Activated CD4-positive, alpha-beta T cell treated with anti-CD3 and anti-CD28 coated beads, Interleukin-2, Interleukin-4, amounts not matched to agents 100 ng/mL and 50 ng/mL, durations not matched to agents 16 hours and 8 hours (primary cell): ENCODE measurements at regions not wholly inside any gene's neighbourhood (a gene's known extent, or its start where the extent isn't known, plus 50 kb on each side); places are given as distances from the start of the nearest gene placed in this dataset.
"Not testable (repeated sequence)": the region's sequence is repeated elsewhere in the genome, so short reads cannot be mapped to it uniquely, and the experiment has no call there.

Source experiments
- DNase-seq: peaks from one replicate; pipeline ENCODE4 v3.0.0-alpha.2; 2020; ENCODE audit warnings: low spot score

GRCh38 chr20:6311097-6311496 lies 188.3 kb upstream of the FERMT1 start:
- DNase-seq = no peak

GRCh38 chr20:6305536-6305935 lies 182.7 kb upstream of the FERMT1 start:
- no peak for DNase-seq

- DNase-seq = no peak
Measured at GRCh38 chr20:6302041-6302440, 179.2 kb upstream of the FERMT1 start.

- DNase-seq = no peak
Measured at GRCh38 chr20:6299456-6299855, 176.6 kb upstream of the FERMT1 start.

- no peak for DNase-seq
Measured at GRCh38 chr20:6298049-6298448, 175.2 kb upstream of the FERMT1 start.

- no peak for DNase-seq
Measured at GRCh38 chr20:6295867-6296256, 173.0 kb upstream of the FERMT1 start.

GRCh38 chr20:6295127-6295866 lies 172.5 kb upstream of the FERMT1 start:
- DNase-seq = no peak

- DNase-seq = no peak
Measured at GRCh38 chr20:6287471-6287870, 164.6 kb upstream of the FERMT1 start.

- no peak for DNase-seq
Measured at GRCh38 chr20:6282642-6283041, 159.8 kb upstream of the FERMT1 start.

GRCh38 chr20:6277661-6278240 lies 154.9 kb upstream of the FERMT1 start:
- DNase-seq = no peak

- not testable (repeated sequence) for DNase-seq
Measured at GRCh38 chr20:6270404-6270803, 147.6 kb upstream of the FERMT1 start.

- no peak for DNase-seq
Measured at GRCh38 chr20:6269168-6269873, 146.5 kb upstream of the FERMT1 start.

GRCh38 chr20:6265204-6265904 lies 142.5 kb upstream of the FERMT1 start:
- no peak for DNase-seq

- DNase-seq = no peak
Measured at GRCh38 chr20:6253396-6253795, 130.6 kb upstream of the FERMT1 start.

GRCh38 chr20:6245436-6245835 lies 122.6 kb upstream of the FERMT1 start:
- no peak for DNase-seq

GRCh38 chr20:6241591-6241990 lies 118.8 kb upstream of the FERMT1 start:
- DNase-seq = no peak

- DNase-seq = no peak
Measured at GRCh38 chr20:6240059-6240458, 117.2 kb upstream of the FERMT1 start.

- no peak for DNase-seq
Measured at GRCh38 chr20:6238421-6238820, 115.6 kb upstream of the FERMT1 start.

GRCh38 chr20:6235510-6235909 lies 112.7 kb upstream of the FERMT1 start:
- DNase-seq = no peak

- no peak for DNase-seq
Measured at GRCh38 chr20:6232436-6232835, 109.6 kb upstream of the FERMT1 start.

GRCh38 chr20:6231556-6231955 lies 108.7 kb upstream of the FERMT1 start:
- DNase-seq = no peak

GRCh38 chr20:6228302-6228843 lies 105.5 kb upstream of the FERMT1 start:
- DNase-seq = no peak
